Endothelial cell of umbilical vein (primary cell): ENCODE measurements at regions not wholly inside any gene's neighbourhood (a gene's known extent, or its start where the extent isn't known, plus 50 kb on each side); places are given as distances from the start of the nearest gene placed in this dataset.

ENCODE experiments used
- BruUV-seq: library from RNA; stranded (reverse); fragments of 400-500 nt; replicated peaks from 2 replicates; lab custom pipeline; 2021; lab: Mats Ljungman, UMichigan
- CTCF ChIA-PET: fragments of 300-600, 350-600 bp; sonication (Branson Sonifier 250); formaldehyde crosslinking; loops from one replicate; lab custom pipeline; 2021; ENCODE audit warnings: antibody characterized with exemption, inconsistent platforms; lab: Charles Lee
- POLR2A ChIA-PET: fragments of 300-600, 350-600 bp; sonication (Branson Sonifier 250); formaldehyde crosslinking; loops from one replicate; lab custom pipeline; 2021; ENCODE audit warnings: antibody characterized with exemption, inconsistent platforms; lab: Charles Lee
- DNase-seq: peaks from one replicate; pipeline ENCODE4 v3.0.0-alpha.2; 2011; ENCODE audit warnings: low read depth, low spot score
- FAIRE-seq: peaks from 2 replicates; lab custom pipeline; 2011; peaks lifted over from hg19 to GRCh38; lab: Jason Lieb, UNC
- H2AFZ ChIP-seq: 2 replicates; pipeline ENCODE4 v1.6.0; 2012; ENCODE audit warnings: low read depth, low read length, control low read depth, inconsistent platforms
- H3K27ac ChIP-seq: 2 replicates; pipeline ENCODE4 v1.5.1; 2011; ENCODE audit warnings: low read depth, mild to moderate bottlenecking, control low read depth, low read length, moderate library complexity; ENCODE audit not compliant: insufficient read depth
- H3K27me3 ChIP-seq, 2 experiments: 2 replicates each; pipeline versions ENCODE4 v1.6.0 to v1.6.1; 2011; ENCODE audit warnings: low read length in 2 of 2, mixed read lengths in 1 of 2; ENCODE audit not compliant: control insufficient read depth in 2 of 2, insufficient read depth in 2 of 2
- H3K36me3 ChIP-seq, 2 experiments: 2 replicates in 1 of 2; 3 replicates in 1 of 2; pipeline ENCODE4 v1.5.1; 2011; ENCODE audit warnings: low read length in 2 of 2, mild to moderate bottlenecking in 1 of 2, moderate library complexity in 1 of 2; ENCODE audit not compliant: control insufficient read depth in 2 of 2, insufficient read depth in 2 of 2; ENCODE audit errors: extremely low read depth in 1 of 2
- H3K4me1 ChIP-seq: 3 replicates; pipeline ENCODE4 v1.5.1; 2011; ENCODE audit warnings: mild to moderate bottlenecking, low read length; ENCODE audit not compliant: control insufficient read depth, insufficient read depth; ENCODE audit errors: extremely low read depth
- H3K4me2 ChIP-seq: 2 replicates; pipeline ENCODE4 v1.6.1; 2011; ENCODE audit warnings: low read length, control low read depth, mixed read lengths; ENCODE audit not compliant: insufficient read depth
- H3K4me3 ChIP-seq, 3 experiments: fragments of 200-600 bp in 1 of 3; sonication (generic), shearing (Covaris generic) in 1 of 3; replicated peaks in 1 of 3; 2 replicates each; pipeline ENCODE4 v1.5.1; 2011 to 2016; ENCODE audit warnings: control low read depth in 3 of 3, low read length in 3 of 3, mild to moderate bottlenecking in 2 of 3, inconsistent platforms in 1 of 3, low read depth in 1 of 3, moderate library complexity in 1 of 3; ENCODE audit not compliant: insufficient read depth in 1 of 3
- H3K79me2 ChIP-seq: 2 replicates; pipeline ENCODE4 v1.6.0; 2012; ENCODE audit warnings: low read length, inconsistent platforms; ENCODE audit not compliant: control insufficient read depth, insufficient read depth
- H3K9ac ChIP-seq: replicated peaks from 2 replicates; pipeline ENCODE3; 2011; ENCODE audit warnings: low read length, control low read depth; ENCODE audit not compliant: insufficient read depth; ENCODE audit errors: extremely low read depth
- H3K9me1 ChIP-seq: replicated peaks from 3 replicates; pipeline ENCODE4 v1.6.0; 2011; ENCODE audit warnings: mild to moderate bottlenecking, low read length; ENCODE audit not compliant: control insufficient read depth, insufficient read depth; ENCODE audit errors: extremely low read depth
- H3K9me3 ChIP-seq: replicated peaks from 2 replicates; pipeline ENCODE4 v1.5.1; 2012; ENCODE audit warnings: low read length, inconsistent platforms; ENCODE audit not compliant: control insufficient read depth, insufficient read depth
- H4K20me1 ChIP-seq: replicated peaks from 2 replicates; pipeline ENCODE3; 2011; ENCODE audit warnings: mild to moderate bottlenecking, low read length; ENCODE audit not compliant: control insufficient read depth, insufficient read depth; ENCODE audit errors: extremely low read depth
- CTCF ChIP-seq, 2 donors: IDR thresholded peaks; 1 replicate in 1 of 2; 2 replicates in 1 of 2; pipeline ENCODE4 v1.5.1; 2011; ENCODE audit warnings: low read length in 2 of 2, mild to moderate bottlenecking in 2 of 2, moderate library complexity in 2 of 2, control low read depth in 1 of 2, inconsistent platforms in 1 of 2, low read depth in 1 of 2; ENCODE audit not compliant: insufficient read depth in 1 of 2; ENCODE audit errors: extremely low read depth in 1 of 2
- EZH2 ChIP-seq: IDR thresholded peaks from 2 replicates; pipeline ENCODE4 v1.6.1; 2012; ENCODE audit warnings: borderline replicate concordance, low read depth, mild to moderate bottlenecking, moderate library complexity, low read length, inconsistent platforms; ENCODE audit not compliant: severe bottlenecking
- FOS ChIP-seq: IDR thresholded peaks from 2 replicates; pipeline ENCODE4 v1.6.1; 2011; ENCODE audit warnings: mild to moderate bottlenecking, low read length, moderate library complexity, borderline replicate concordance; ENCODE audit not compliant: insufficient read depth
- GATA2 ChIP-seq: IDR thresholded peaks from 2 replicates; pipeline ENCODE4 v1.7.0; 2011; ENCODE audit warnings: low read depth, mild to moderate bottlenecking, moderate library complexity, mixed read lengths, low read length; ENCODE audit not compliant: insufficient read length, insufficient read depth
- JUN ChIP-seq: IDR thresholded peaks from 2 replicates; pipeline ENCODE4 v1.6.1; 2011; ENCODE audit warnings: borderline replicate concordance, low read depth; ENCODE audit not compliant: insufficient read length, insufficient read depth
- MAX ChIP-seq: IDR thresholded peaks from 2 replicates; pipeline ENCODE4 v1.6.1; 2011; ENCODE audit not compliant: insufficient read depth, insufficient read length
- MYC ChIP-seq: IDR thresholded peaks from one replicate; pipeline ENCODE4 v1.6.1; 2011; ENCODE audit warnings: mild to moderate bottlenecking, low read depth, low read length
- POLR2A ChIP-seq: IDR thresholded peaks from 2 replicates; pipeline ENCODE4 v1.6.1; 2012; ENCODE audit warnings: low read depth, mild to moderate bottlenecking, control low read depth, low read length
- POLR2AphosphoS5 ChIP-seq: IDR thresholded peaks from 2 replicates; pipeline ENCODE4 v1.6.1; 2012; ENCODE audit warnings: low read depth, mild to moderate bottlenecking, control low read depth, low read length, moderate library complexity; ENCODE audit not compliant: insufficient read depth
- dilution Hi-C: fragments of 300-500 bp; cut with MboI; formaldehyde crosslinking; loops from one replicate; pipeline ENCODE4 v1.15.0; 2019; ENCODE audit warnings: low sequenced_read_pairs; ENCODE audit not compliant: extremely low pct_ligation_motif_present
- intact Hi-C: fragments of 100-400 bp; cut with micrococcal nuclease; formaldehyde crosslinking; loops from one replicate; pipeline ENCODE4 v1.10.0; 2022

DNA sequence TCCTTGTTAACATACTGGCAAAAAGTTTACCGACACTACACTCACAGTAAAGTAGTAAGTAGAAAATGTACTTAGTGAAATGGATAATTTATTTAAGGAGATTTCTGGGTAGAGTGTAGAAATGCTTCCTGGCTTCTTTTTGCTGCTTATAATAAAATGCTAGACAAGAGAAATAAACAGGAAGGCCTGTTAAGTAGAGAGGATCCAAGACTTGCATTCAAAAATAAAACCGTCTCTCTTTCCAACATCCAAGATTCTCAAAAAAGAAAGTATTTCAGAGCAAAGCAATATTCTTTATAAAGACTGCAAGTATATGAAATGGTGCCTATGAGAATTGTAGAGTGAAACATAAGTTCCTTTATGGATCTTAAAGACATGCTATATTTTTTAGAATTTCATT, 77.0 kb upstream of the CNTN6 start:
- dilution Hi-C loops: no loop called here
- Histone ChIP-seq H3K9me3 (no peaks in the 10 kb centered on the region), H3K9ac (no peak overlapping the region), H3K79me2 (no peaks in the 10 kb centered on the region), H3K4me3 (no peak overlapping the region), H3K4me2 (no peak overlapping the region), H3K4me1 (no peaks in the 10 kb centered on the region), H3K9me1 (no peaks in the 10 kb centered on the region), H4K20me1 (no peaks in the 10 kb centered on the region), H3K27me3 (no peaks in the 10 kb centered on the region), H2AFZ (no peak overlapping the region), H3K27ac (no peak overlapping the region), H3K36me3 (no peaks in the 10 kb centered on the region)
- no TSS peak for BruUV-seq
- CTCF ChIA-PET: no interaction called here
- intact Hi-C loops: no loop called here
- FAIRE-seq: no peak
- DNase-seq: no peak
- TF ChIP-seq POLR2A: no peak
- no peak for TF ChIP-seq CTCF (IDR thresholded peaks at IDR 0.05; ENCODE audit: extremely low read depth in 1 of 2, insufficient read depth in 1 of 2, low read depth in 1 of 2, low read length in 2 of 2)
- no peak for TF ChIP-seq FOS
- no peak for TF ChIP-seq JUN
- no peak for TF ChIP-seq MYC
- TF ChIP-seq MAX: no peak
- TF ChIP-seq POLR2AphosphoS5: no peak
- no peak for TF ChIP-seq EZH2
- TF ChIP-seq GATA2: no peak
- POLR2A ChIA-PET: no interaction called here
